NB4 (cell line): ENCODE measurements at regions not wholly inside any gene's neighbourhood (a gene's known extent, or its start where the extent isn't known, plus 50 kb on each side); places are given as distances from the start of the nearest gene placed in this dataset.

Source experiments
- MYC ChIP-seq: IDR thresholded peaks from 2 replicates; pipeline ENCODE4 v1.6.1; 2011; ENCODE audit warnings: low read depth, low read length
- POLR2A ChIP-seq: IDR thresholded peaks from 2 replicates; pipeline ENCODE4 v1.6.1; 2011; ENCODE audit warnings: mild to moderate bottlenecking; ENCODE audit not compliant: insufficient read length; ENCODE audit errors: extremely low read depth
- TF ChIP-seq, protein P1 (sequence below): IDR thresholded peaks from one replicate; pipeline ENCODE4 v1.5.1; 2012; ENCODE audit warnings: low read depth, low read length

DNA sequence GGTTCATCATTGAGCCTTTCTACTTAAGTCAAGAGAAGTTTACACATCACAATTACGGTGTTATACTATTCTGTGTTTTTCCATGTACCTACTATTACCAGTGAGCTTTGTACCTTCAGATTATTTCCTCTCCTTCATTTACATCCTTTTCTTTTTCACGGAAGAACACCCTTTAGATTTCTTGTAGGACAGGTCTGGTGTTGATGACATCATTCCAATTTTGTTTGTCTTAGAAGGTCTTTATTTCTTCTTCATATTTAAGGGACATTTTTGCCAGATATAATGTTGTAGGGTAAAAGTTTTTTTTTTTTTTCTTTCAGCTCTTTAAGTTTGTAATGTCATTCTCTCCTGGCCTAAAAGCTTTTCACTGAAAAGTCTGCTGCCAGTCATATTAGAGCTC is 637.1 kb upstream of the RIOK2 start:
- TF ChIP-seq, protein P1, sequence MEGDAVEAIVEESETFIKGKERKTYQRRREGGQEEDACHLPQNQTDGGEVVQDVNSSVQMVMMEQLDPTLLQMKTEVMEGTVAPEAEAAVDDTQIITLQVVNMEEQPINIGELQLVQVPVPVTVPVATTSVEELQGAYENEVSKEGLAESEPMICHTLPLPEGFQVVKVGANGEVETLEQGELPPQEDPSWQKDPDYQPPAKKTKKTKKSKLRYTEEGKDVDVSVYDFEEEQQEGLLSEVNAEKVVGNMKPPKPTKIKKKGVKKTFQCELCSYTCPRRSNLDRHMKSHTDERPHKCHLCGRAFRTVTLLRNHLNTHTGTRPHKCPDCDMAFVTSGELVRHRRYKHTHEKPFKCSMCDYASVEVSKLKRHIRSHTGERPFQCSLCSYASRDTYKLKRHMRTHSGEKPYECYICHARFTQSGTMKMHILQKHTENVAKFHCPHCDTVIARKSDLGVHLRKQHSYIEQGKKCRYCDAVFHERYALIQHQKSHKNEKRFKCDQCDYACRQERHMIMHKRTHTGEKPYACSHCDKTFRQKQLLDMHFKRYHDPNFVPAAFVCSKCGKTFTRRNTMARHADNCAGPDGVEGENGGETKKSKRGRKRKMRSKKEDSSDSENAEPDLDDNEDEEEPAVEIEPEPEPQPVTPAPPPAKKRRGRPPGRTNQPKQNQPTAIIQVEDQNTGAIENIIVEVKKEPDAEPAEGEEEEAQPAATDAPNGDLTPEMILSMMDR, result no peak
- TF ChIP-seq MYC (no peak), POLR2A (no peak)
